CD8-positive, alpha-beta memory T cell (primary cell): ENCODE measurements at regions not wholly inside any gene's neighbourhood (a gene's known extent, or its start where the extent isn't known, plus 50 kb on each side); places are given as distances from the start of the nearest gene placed in this dataset.

Experiments
- CTCF ChIA-PET: fragments of 350-600 bp; sonication (Branson Sonifier 250); formaldehyde crosslinking; loops from one replicate; lab custom pipeline; 2021; ENCODE audit warnings: antibody characterized with exemption; lab: Charles Lee
- POLR2A ChIA-PET: fragments of 350-600 bp; sonication (Branson Sonifier 250); formaldehyde crosslinking; loops from one replicate; lab custom pipeline; 2021; ENCODE audit warnings: antibody characterized with exemption; lab: Charles Lee
- DNase-seq, 5 donors: peaks; one replicate each; pipeline versions ENCODE4 v3.0.0 to v3.0.0-alpha.2; 2020 to 2022; ENCODE audit warnings: mixed read lengths in 1 of 5
- H3K27ac ChIP-seq: one replicate; pipeline ENCODE4 v1.7.0; 2013; ENCODE audit warnings: low read depth, mild to moderate bottlenecking, low read length, moderate library complexity
- H3K27me3 ChIP-seq: 2 replicates; pipeline ENCODE4 v1.7.0; 2013; ENCODE audit warnings: low read length, mild to moderate bottlenecking; ENCODE audit not compliant: insufficient read depth, poor library complexity, severe bottlenecking
- H3K36me3 ChIP-seq: 2 replicates; pipeline ENCODE4 v1.7.0; 2013; ENCODE audit warnings: mild to moderate bottlenecking, low read length, moderate library complexity; ENCODE audit not compliant: insufficient read depth
- H3K4me1 ChIP-seq: 2 replicates; pipeline ENCODE4 v1.7.0; 2013; ENCODE audit warnings: mild to moderate bottlenecking, low read length, moderate library complexity; ENCODE audit not compliant: insufficient read depth
- H3K4me3 ChIP-seq: 2 replicates; pipeline ENCODE4 v1.7.0; 2013; ENCODE audit warnings: mild to moderate bottlenecking, low read length
- H3K9me3 ChIP-seq: 2 replicates; pipeline ENCODE4 v1.7.0; 2013; ENCODE audit warnings: mild to moderate bottlenecking, low read length
- H3K27ac Mint-ChIP-seq, 8 donors: one replicate each; pipeline ENCODE4 v1.8.0; 2020 to 2021; ENCODE audit warnings: mixed read lengths in 8 of 8, mild to moderate bottlenecking in 6 of 8, inconsistent platforms in 3 of 8, moderate library complexity in 3 of 8
- H3K27me3 Mint-ChIP-seq, 2 donors: one replicate each; pipeline ENCODE4 v1.8.0; 2020 to 2021; ENCODE audit warnings: mixed read lengths in 2 of 2, mild to moderate bottlenecking in 1 of 2, moderate library complexity in 1 of 2
- H3K36me3 Mint-ChIP-seq, 3 donors: one replicate each; pipeline ENCODE4 v1.8.0; 2020 to 2021; ENCODE audit warnings: mixed read lengths in 3 of 3, inconsistent platforms in 1 of 3, mild to moderate bottlenecking in 1 of 3
- H3K4me1 Mint-ChIP-seq, 3 donors: one replicate each; pipeline ENCODE4 v1.8.0; 2020 to 2021; ENCODE audit warnings: mixed read lengths in 3 of 3, inconsistent platforms in 1 of 3, mild to moderate bottlenecking in 1 of 3
- H3K4me3 Mint-ChIP-seq, 7 donors: one replicate each; pipeline ENCODE4 v1.8.0; 2020 to 2021; ENCODE audit warnings: mixed read lengths in 7 of 7, mild to moderate bottlenecking in 6 of 7, moderate library complexity in 4 of 7, inconsistent platforms in 2 of 7
- H3K9me3 Mint-ChIP-seq, 5 donors: one replicate each; pipeline ENCODE4 v1.8.0; 2020 to 2022; ENCODE audit warnings: mixed read lengths in 5 of 5, mild to moderate bottlenecking in 3 of 5, moderate library complexity in 2 of 5, inconsistent platforms in 1 of 5

DNA sequence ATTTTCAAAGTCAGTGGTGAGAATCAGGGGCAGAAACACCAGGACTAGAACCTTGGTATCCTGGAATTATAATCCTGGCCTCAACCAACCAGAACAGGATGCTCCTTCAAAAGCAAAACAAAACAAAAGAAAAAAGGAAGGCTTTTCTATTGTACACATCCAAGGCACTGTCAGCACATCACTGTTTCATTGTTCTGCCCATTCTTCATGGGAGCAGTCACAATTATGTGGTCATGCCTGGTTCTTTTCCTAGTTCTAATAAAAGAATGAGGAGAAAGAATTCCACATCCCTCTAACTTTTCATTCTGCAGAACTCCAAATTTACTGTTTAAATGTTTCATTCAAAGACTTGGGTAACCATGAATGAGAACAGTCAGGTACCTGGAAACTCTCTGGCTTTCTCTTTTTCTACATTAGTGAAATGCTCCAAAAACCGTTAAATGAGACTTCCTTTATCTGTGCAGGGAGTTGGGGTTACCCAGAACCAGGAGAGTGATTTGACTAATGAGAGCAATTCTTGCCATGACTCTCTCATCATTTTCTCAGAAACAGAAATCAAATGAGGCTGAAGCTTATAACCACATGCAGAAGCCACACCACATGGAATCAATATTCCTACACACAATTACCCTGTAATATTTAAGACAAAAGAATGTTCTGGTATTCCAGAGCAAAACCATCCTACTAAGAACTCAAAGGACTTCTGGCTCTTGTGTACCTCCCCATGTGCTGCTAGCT is 110.9 kb upstream of the CCDC150 start:
- H3K9me3 ChIP-seq = no peaks in the 10 kb centered on the region
- H3K27me3 ChIP-seq = no peaks in the 10 kb centered on the region
- Mint-ChIP-seq H3K27me3 (peaks cover 3 to 19% of the 10 kb centered on the region in 2 donors), H3K9me3 (peaks cover 0 to 4% (median 0%) of the 10 kb centered on the region in 5 donors), H3K4me1 (peaks cover 0 to 5% (median 0%) of the 10 kb centered on the region in 3 donors), H3K36me3 (peaks cover 0 to 1% (median 0%) of the 10 kb centered on the region in 3 donors), H3K4me3 (no peak overlapping the region), H3K27ac (no peak overlapping the region)
- no peak overlapping the region for H3K27ac ChIP-seq
- H3K4me3 ChIP-seq = no peak overlapping the region
- no peaks in the 10 kb centered on the region for H3K4me1 ChIP-seq
- DNase-seq = no peak
- CTCF ChIA-PET = no interaction called here
- POLR2A ChIA-PET = no interaction called here
- no peaks in the 10 kb centered on the region for H3K36me3 ChIP-seq

DNA sequence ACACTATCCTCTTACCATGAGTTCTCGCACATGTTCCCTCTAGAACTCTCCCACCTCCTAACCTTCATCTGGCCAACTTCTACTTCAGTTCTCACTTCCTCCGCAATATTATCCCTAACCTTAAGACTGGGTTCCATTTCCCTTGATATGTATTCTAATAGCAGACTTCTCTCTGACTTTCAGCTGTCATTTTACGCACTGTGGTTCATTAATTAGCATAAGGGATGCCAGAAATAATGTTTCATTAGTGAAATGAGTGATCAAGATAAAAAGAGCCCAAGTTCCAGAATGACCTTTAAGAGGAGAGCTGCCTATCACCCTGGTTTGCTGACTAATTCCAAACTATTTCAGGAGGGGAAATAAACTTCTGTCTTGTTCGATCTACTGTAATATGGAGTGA is 108.6 kb upstream of the CCDC150 start:
- Histone ChIP-seq H3K27ac (no peak overlapping the region), H3K4me3 (no peak overlapping the region), H3K36me3 (no peaks in the 10 kb centered on the region), H3K9me3 (no peaks in the 10 kb centered on the region), H3K27me3 (no peaks in the 10 kb centered on the region), H3K4me1 (no peaks in the 10 kb centered on the region)
- H3K4me3 Mint-ChIP-seq = no peak overlapping the region
- peaks cover 0 to 1% (median 0%) of the 10 kb centered on the region in 3 donors for H3K36me3 Mint-ChIP-seq
- peaks cover 3 to 24% of the 10 kb centered on the region in 2 donors for H3K27me3 Mint-ChIP-seq
- H3K4me1 Mint-ChIP-seq = peaks cover 0 to 5% (median 0%) of the 10 kb centered on the region in 3 donors
- DNase-seq = no peak
- ChIA-PET POLR2A (no interaction called here), CTCF (no interaction called here)
- no peak overlapping the region for H3K27ac Mint-ChIP-seq
- H3K9me3 Mint-ChIP-seq = peaks cover 0 to 4% (median 0%) of the 10 kb centered on the region in 5 donors

DNA sequence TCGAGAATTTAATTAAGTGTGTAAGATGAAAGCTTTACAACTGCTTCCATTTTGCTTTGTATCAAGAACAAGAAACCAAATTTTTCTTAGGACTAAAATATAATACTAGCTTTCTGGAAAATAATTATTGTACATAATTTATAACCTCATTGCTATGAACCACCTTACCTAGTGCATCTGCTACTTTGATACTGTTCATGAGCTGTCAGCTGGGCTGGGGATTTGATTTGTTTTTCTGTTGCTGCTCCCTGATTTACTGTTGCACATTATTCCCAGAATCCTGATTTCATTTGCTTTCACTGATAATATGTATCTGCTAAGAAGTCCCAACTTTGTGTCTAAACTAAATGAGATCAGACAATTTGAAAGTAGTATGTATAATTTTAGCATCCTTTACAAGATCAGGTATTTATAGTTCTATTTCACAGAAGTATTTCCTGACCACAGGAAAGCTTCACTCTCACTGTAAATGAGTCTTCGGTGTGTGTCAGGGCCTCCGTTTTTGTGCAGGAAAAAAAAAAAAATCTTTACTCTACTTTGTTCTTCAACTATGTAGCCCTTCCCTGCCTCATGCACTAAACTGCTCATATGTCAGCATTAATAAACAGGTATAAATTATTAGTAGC is 105.6 kb upstream of the CCDC150 start:
- H3K4me3 ChIP-seq = no peak overlapping the region
- peaks cover 0 to 5% (median 0%) of the 10 kb centered on the region in 3 donors for H3K4me1 Mint-ChIP-seq
- H3K27ac ChIP-seq = no peak overlapping the region
- H3K9me3 Mint-ChIP-seq = no peaks in the 10 kb centered on the region
- H3K36me3 ChIP-seq = no peaks in the 10 kb centered on the region
- CTCF ChIA-PET = no interaction called here
- no peak overlapping the region for H3K27ac Mint-ChIP-seq
- POLR2A ChIA-PET = no interaction called here
- peaks cover 3 to 30% of the 10 kb centered on the region in 2 donors for H3K27me3 Mint-ChIP-seq
- H3K36me3 Mint-ChIP-seq = peaks cover 0 to 1% (median 0%) of the 10 kb centered on the region in 3 donors
- H3K9me3 ChIP-seq = no peaks in the 10 kb centered on the region
- H3K4me3 Mint-ChIP-seq = no peak overlapping the region
- DNase-seq = no peak
- no peaks in the 10 kb centered on the region for H3K27me3 ChIP-seq
- H3K4me1 ChIP-seq = no peaks in the 10 kb centered on the region

DNA sequence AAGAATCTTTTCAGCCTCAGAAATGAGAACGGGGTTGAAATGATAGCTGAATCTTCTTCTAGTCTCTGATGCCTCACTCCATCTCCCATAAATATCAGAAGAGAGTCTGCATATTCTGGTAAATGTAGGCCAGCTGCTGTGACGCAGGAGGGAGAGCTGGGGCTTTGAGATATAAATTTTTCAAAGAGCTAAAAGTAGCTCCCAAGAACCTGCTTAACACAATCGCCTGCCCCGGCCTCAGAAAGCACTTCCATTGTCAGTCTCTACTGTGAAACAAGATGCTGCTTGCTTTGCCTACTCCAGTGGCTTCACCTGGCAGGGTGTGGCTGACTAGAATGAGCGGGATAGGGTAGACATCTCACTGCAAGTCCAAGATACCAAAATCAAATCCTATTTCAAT is 105.0 kb upstream of the CCDC150 start:
- CTCF ChIA-PET = no interaction called here

DNA sequence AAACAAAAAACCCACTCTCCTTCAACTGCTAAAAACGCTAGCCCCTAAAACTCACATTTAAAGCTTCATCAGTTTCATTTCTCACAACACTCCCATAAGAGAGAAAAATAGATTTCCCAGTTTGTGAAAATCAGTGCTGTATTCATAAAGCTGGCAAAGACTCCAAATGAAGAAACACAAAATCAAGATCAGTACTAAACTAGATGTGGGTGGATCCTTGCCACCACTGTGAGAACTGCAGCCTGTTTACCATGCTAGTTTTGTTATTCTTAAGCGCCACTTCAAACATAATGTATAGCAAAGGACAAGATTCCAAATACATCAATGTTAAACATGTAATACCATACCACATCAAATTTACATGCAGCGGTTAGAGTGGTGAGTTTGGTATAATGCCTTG is 104.5 kb upstream of the CCDC150 start:
- Histone ChIP-seq H3K36me3 (no peaks in the 10 kb centered on the region), H3K4me1 (no peaks in the 10 kb centered on the region), H3K27me3 (no peaks in the 10 kb centered on the region), H3K4me3 (no peak overlapping the region), H3K9me3 (no peaks in the 10 kb centered on the region), H3K27ac (no peak overlapping the region)
- H3K9me3 Mint-ChIP-seq = no peaks in the 10 kb centered on the region
- ChIA-PET CTCF (no interaction called here), POLR2A (no interaction called here)
- peaks cover 0 to 1% (median 0%) of the 10 kb centered on the region in 3 donors for H3K36me3 Mint-ChIP-seq
- no peak overlapping the region for H3K4me3 Mint-ChIP-seq
- DNase-seq = no peak
- H3K4me1 Mint-ChIP-seq = peaks cover 0 to 5% (median 0%) of the 10 kb centered on the region in 3 donors
- no peak overlapping the region for H3K27ac Mint-ChIP-seq
- H3K27me3 Mint-ChIP-seq = peaks cover 3 to 30% of the 10 kb centered on the region in 2 donors

More for the DNA sequence above, 105.0 kb upstream of the CCDC150 start:
- Histone ChIP-seq H3K9me3 (no peaks in the 10 kb centered on the region), H3K27ac (no peak overlapping the region), H3K4me3 (no peak overlapping the region), H3K27me3 (no peaks in the 10 kb centered on the region), H3K36me3 (no peaks in the 10 kb centered on the region), H3K4me1 (no peaks in the 10 kb centered on the region)
- Mint-ChIP-seq H3K9me3 (no peaks in the 10 kb centered on the region), H3K4me3 (no peak overlapping the region), H3K36me3 (peaks cover 0 to 1% (median 0%) of the 10 kb centered on the region in 3 donors), H3K27ac (no peak overlapping the region), H3K4me1 (peaks cover 0 to 5% (median 0%) of the 10 kb centered on the region in 3 donors), H3K27me3 (peaks cover 3 to 32% of the 10 kb centered on the region in 2 donors)
- DNase-seq = no peak
- POLR2A ChIA-PET = no interaction called here

DNA sequence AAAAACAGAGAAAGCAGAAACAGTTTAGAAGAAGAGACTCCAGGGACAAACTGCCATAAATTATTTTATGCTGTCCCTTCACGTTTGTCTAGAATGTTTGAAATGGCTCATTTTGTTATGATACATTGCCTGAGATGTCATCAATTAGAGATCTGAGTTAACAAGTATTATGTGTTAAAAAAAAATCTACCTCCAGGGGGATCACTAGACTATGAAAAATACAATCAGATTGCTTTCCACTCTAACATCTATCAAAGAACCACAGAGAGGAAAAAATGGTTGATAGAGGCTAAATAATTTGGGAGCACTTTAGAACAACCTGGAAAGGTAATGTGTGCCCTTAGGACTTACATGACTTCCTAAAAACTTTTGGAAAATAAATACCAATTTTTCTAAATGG is 103.8 kb upstream of the CCDC150 start:
- Histone ChIP-seq H3K4me1 (no peaks in the 10 kb centered on the region), H3K4me3 (no peak overlapping the region), H3K36me3 (no peaks in the 10 kb centered on the region), H3K27ac (no peak overlapping the region), H3K27me3 (no peaks in the 10 kb centered on the region), H3K9me3 (no peaks in the 10 kb centered on the region)
- ChIA-PET POLR2A (no interaction called here), CTCF (no interaction called here)
- Mint-ChIP-seq H3K27me3 (peaks cover 3 to 30% of the 10 kb centered on the region in 2 donors), H3K9me3 (no peaks in the 10 kb centered on the region), H3K4me1 (peaks cover 0 to 5% (median 0%) of the 10 kb centered on the region in 3 donors), H3K36me3 (peaks cover 0 to 1% (median 0%) of the 10 kb centered on the region in 3 donors), H3K4me3 (no peak overlapping the region), H3K27ac (no peak overlapping the region)
- no peak for DNase-seq

DNA sequence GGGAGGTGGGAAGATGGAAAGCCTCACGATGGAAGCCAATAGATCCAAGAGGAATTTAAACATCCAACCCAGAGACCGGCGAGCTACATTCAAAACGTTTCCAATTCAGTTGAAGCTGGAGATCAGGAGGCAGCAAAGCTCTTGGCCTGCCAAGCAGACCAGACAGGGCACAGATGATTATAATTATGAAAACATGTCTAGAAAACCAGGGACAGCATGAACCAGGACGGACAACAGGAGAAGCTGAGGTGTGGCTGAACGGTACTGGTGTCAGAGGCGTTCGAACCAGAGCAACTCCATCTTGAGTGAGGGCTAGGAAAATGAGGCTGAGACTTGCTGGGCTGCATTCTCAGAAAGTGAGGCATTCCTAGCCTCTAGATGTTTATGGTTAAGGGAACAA is 102.2 kb upstream of the CCDC150 start:
- no peaks in the 10 kb centered on the region for H3K9me3 Mint-ChIP-seq
- DNase-seq = no peak
- Histone ChIP-seq H3K4me3 (no peak overlapping the region), H3K27me3 (no peaks in the 10 kb centered on the region), H3K27ac (no peak overlapping the region), H3K4me1 (no peaks in the 10 kb centered on the region), H3K36me3 (no peaks in the 10 kb centered on the region), H3K9me3 (no peaks in the 10 kb centered on the region)
- ChIA-PET POLR2A (no interaction called here), CTCF (no interaction called here)
- peaks cover 0 to 5% (median 0%) of the 10 kb centered on the region in 3 donors for H3K4me1 Mint-ChIP-seq
- no peaks in the 10 kb centered on the region for H3K36me3 Mint-ChIP-seq
- no peak overlapping the region for H3K27ac Mint-ChIP-seq
- no peak overlapping the region for H3K4me3 Mint-ChIP-seq
- H3K27me3 Mint-ChIP-seq = peaks cover 3 to 23% of the 10 kb centered on the region in 2 donors

DNA sequence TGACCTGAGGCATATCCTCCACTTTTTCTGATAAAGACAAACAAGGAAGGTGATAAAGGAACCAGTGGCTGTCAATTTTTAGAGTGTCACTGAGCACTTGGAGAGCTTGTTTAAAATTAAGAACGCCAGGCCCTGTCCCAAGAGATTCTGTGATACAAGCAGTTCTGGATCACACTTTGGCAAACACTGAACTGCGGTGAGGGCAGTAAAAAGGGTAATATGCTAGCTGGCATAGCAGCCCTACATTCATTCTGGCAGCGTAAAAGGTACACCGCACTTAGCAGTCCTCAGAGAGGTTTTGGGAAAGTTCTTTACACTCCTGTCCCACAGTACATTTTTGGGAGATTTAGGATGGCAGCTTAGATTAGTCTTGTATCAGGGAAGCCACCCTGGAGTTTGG is 101.3 kb upstream of the CCDC150 start:
- H3K27me3 Mint-ChIP-seq = peaks cover 3 to 23% of the 10 kb centered on the region in 2 donors
- H3K4me1 ChIP-seq = no peaks in the 10 kb centered on the region
- H3K4me1 Mint-ChIP-seq = peaks cover 0 to 3% (median 0%) of the 10 kb centered on the region in 3 donors
- no peaks in the 10 kb centered on the region for H3K36me3 Mint-ChIP-seq
- no peaks in the 10 kb centered on the region for H3K9me3 Mint-ChIP-seq
- no peak overlapping the region for H3K4me3 ChIP-seq
- ChIA-PET CTCF (no interaction called here), POLR2A (no interaction called here)
- no peak overlapping the region for H3K27ac ChIP-seq
- H3K9me3 ChIP-seq = no peaks in the 10 kb centered on the region
- DNase-seq = no peak
- no peak overlapping the region for H3K4me3 Mint-ChIP-seq
- no peaks in the 10 kb centered on the region for H3K36me3 ChIP-seq
- no peaks in the 10 kb centered on the region for H3K27me3 ChIP-seq
- no peak overlapping the region for H3K27ac Mint-ChIP-seq
